Left cardiac atrium (tissue), 4 donors: ENCODE measurements at regions not wholly inside any gene's neighbourhood (a gene's known extent, or its start where the extent isn't known, plus 50 kb on each side); places are given as distances from the start of the nearest gene placed in this dataset.
A peak's percentile ranks its signal among the peaks of the same experiment; 100 is the strongest.

Source experiments
- ATAC-seq, 2 donors: fragments of 200-7000 bp; cut with Tn5 transposase; one replicate each; pipeline ENCODE4 v1.9.1; 2020; ENCODE audit warnings: mild to moderate bottlenecking in 2 of 2, moderate library complexity in 2 of 2
- DNase-seq: peaks from one replicate; pipeline ENCODE4 v3.0.0-alpha.2; 2020
- intact Hi-C, 2 donors: fragments of 100-400 bp; cut with DNase I; formaldehyde crosslinking; loops; one replicate each; pipeline versions ENCODE4 v1.14.1 to v1.15.1; 2022 to 2023
- donor health status: DM: no; HTN: yes; CAD: no.
- donor health status: DM: no; HTN: yes; CAD: no; lungs with severe emphysema.
- donor health status: DM: yes; HTN: yes; CAD: no.
- donor health status: Dilated cardiomyopathy.

- ATAC-seq, result no peak
- intact Hi-C loops, result no loop called here
- DNase-seq, result no peak
Measured at GRCh38 chr13:110097013-110097412, 209.9 kb downstream of the COL4A1 start.

- ATAC-seq (no peak), DNase-seq (no peak)
- intact Hi-C loops, result no loop called here
Measured at GRCh38 chr13:110092831-110093247, 214.1 kb downstream of the COL4A1 start.

- intact Hi-C loops, result no loop called here
- no peak for DNase-seq
- no peak for ATAC-seq
Measured at GRCh38 chr13:110089815-110090214, 217.1 kb downstream of the COL4A1 start.

GRCh38 chr13:110089100-110089499 is 217.9 kb downstream of the COL4A1 start:
- intact Hi-C loops, result no loop called here
- ATAC-seq, result no peak
- DNase-seq, result no peak

- no peak for ATAC-seq
- no peak for DNase-seq
- intact Hi-C loops, result no loop called here
Measured at GRCh38 chr13:110073982-110074381, 233.0 kb downstream of the COL4A1 start.

- no peak for ATAC-seq
- intact Hi-C loops, result no loop called here
- no peak for DNase-seq
Measured at GRCh38 chr13:110070511-110071120, 236.3 kb downstream of the COL4A1 start.

- ATAC-seq (no peak), DNase-seq (no peak)
- intact Hi-C loops, result no loop called here
Measured at GRCh38 chr13:110070046-110070445, 236.9 kb downstream of the COL4A1 start.

- no peak for ATAC-seq
- intact Hi-C loops, result no loop called here
Measured at GRCh38 chr13:110068176-110068473, 238.8 kb downstream of the COL4A1 start.

GRCh38 chr13:110067355-110068175 is 239.4 kb downstream of the COL4A1 start:
- ATAC-seq (peak; percentile 65 to 93), DNase-seq (no peak)
- intact Hi-C loops, result no loop called here

More at GRCh38 chr13:110068176-110068473, 238.8 kb downstream of the COL4A1 start:
- no peak for DNase-seq

- DNase-seq, result no peak
Measured at GRCh38 chr13:110065780-110066179, 241.2 kb downstream of the COL4A1 start.

GRCh38 chr13:110063490-110064421 is 243.2 kb downstream of the COL4A1 start:
- no peak for ATAC-seq
- intact Hi-C loops, result no loop called here
- no peak for DNase-seq

More at GRCh38 chr13:110065780-110066179, 241.2 kb downstream of the COL4A1 start:
- intact Hi-C loops, result no loop called here
- ATAC-seq, result no peak

- intact Hi-C loops, result no loop called here
- no peak for DNase-seq
- ATAC-seq, result no peak
Measured at GRCh38 chr13:110062777-110063442, 244.0 kb downstream of the COL4A1 start.

- ATAC-seq (peak; percentile 83), DNase-seq (peak; percentile 58)
- intact Hi-C loops, result no loop called here
Measured at GRCh38 chr13:110062077-110062776, 244.7 kb downstream of the COL4A1 start.

- DNase-seq (no peak), ATAC-seq (no peak)
- intact Hi-C loops, result no loop called here
Measured at GRCh38 chr13:110061270-110061669, 245.7 kb downstream of the COL4A1 start.

- ATAC-seq, result no peak
- intact Hi-C loops, result no loop called here
- no peak for DNase-seq
Measured at GRCh38 chr13:110057052-110057451, 249.9 kb downstream of the COL4A1 start.

- no peak for ATAC-seq
- intact Hi-C loops, result no loop called here
- DNase-seq, result no peak
Measured at GRCh38 chr13:110056640-110057039, 250.3 kb downstream of the COL4A1 start.

- DNase-seq (no peak), ATAC-seq (no peak)
- intact Hi-C loops, result no loop called here
Measured at GRCh38 chr13:110055089-110055488, 251.9 kb downstream of the COL4A1 start.

GRCh38 chr13:110054041-110054440 is 252.9 kb downstream of the COL4A1 start:
- intact Hi-C loops, result no loop called here
- ATAC-seq (no peak), DNase-seq (no peak)

GRCh38 chr13:110047496-110047895 is 259.5 kb downstream of the COL4A1 start:
- intact Hi-C loops, result no loop called here
- peak; percentile 99 for ATAC-seq
- peak; percentile 89 for DNase-seq
